GM10248 (cell line): ENCODE measurements at regions not wholly inside any gene's neighbourhood (a gene's known extent, or its start where the extent isn't known, plus 50 kb on each side); places are given as distances from the start of the nearest gene placed in this dataset.
"Not testable (repeated sequence)": the region's sequence is repeated elsewhere in the genome, so short reads cannot be mapped to it uniquely, and the experiment has no call there.

Source experiments
- CTCF ChIA-PET: fragments of 300-600 bp; sonication (Branson Sonifier 250); formaldehyde crosslinking; extraction: SDS; loops from one replicate; lab custom pipeline; 2021; ENCODE audit warnings: antibody characterized with exemption; lab: Yijun Ruan, JAX
- POLR2A ChIA-PET: fragments of 350-650 bp; sonication (Branson Sonifier 250); formaldehyde crosslinking; extraction: SDS; loops from one replicate; lab custom pipeline; 2020; ENCODE audit warnings: antibody characterized with exemption; lab: Yijun Ruan, JAX
- DNase-seq: peaks from one replicate; pipeline ENCODE4 v3.0.0; 2012; ENCODE audit errors: extremely low spot score
- TF ChIP-seq, protein P1 (sequence below): IDR thresholded peaks from 2 replicates; pipeline ENCODE4 v1.5.1; 2012; ENCODE audit warnings: mild to moderate bottlenecking, low read depth; ENCODE audit errors: extremely low read depth, missing control alignments, control extremely low read depth

- CTCF ChIA-PET, result no interaction called here
- POLR2A ChIA-PET, result no interaction called here
- no peak for DNase-seq
- TF ChIP-seq, protein P1, sequence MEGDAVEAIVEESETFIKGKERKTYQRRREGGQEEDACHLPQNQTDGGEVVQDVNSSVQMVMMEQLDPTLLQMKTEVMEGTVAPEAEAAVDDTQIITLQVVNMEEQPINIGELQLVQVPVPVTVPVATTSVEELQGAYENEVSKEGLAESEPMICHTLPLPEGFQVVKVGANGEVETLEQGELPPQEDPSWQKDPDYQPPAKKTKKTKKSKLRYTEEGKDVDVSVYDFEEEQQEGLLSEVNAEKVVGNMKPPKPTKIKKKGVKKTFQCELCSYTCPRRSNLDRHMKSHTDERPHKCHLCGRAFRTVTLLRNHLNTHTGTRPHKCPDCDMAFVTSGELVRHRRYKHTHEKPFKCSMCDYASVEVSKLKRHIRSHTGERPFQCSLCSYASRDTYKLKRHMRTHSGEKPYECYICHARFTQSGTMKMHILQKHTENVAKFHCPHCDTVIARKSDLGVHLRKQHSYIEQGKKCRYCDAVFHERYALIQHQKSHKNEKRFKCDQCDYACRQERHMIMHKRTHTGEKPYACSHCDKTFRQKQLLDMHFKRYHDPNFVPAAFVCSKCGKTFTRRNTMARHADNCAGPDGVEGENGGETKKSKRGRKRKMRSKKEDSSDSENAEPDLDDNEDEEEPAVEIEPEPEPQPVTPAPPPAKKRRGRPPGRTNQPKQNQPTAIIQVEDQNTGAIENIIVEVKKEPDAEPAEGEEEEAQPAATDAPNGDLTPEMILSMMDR, result no peak
Observed at GRCh38 chr19:20294181-20294580, 127.2 kb downstream of the ZNF486 start.

DNA sequence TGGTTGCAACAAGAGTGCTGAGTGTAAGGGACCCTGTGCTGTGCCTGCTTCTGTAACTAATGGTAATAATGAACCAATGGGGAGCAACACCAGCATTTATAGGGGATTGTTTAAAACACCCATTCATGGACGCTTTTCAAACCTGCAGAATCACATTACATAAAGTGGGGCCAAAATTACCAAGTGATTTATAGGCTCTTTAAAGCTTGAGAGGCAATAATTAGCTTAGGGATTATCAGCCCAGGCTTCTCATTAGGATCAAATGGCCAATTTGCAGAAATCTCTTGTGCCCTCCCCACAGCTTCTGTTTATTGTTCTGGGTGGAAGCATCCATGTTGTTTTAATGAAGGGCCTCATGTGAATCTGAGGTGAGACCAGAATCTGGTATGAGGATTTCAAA, 125.5 kb downstream of the ZNF486 start:
- DNase-seq, CTCF ChIA-PET, POLR2A ChIA-PET: not testable (repeated sequence)

DNA sequence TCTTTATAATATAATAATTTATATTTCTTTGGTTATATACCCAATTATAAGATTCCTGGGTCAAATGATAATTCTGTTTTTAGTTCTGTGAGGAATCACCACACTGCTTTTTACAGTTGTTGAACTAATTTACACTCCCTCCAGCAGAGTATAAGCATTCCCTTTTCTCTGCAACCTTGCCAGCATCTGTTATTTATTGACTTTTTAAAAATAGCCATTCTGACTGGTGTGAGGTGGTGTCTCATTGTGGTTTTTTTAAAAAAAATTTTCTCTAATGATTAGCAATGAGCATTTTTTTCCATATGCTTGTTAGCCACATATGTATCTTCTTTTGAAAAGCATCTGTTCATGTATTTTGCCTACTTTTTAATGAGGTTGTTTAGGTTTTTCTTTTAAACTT, 122.2 kb downstream of the ZNF486 start:
- ChIA-PET CTCF (no interaction called here), POLR2A (no interaction called here)
- no peak for DNase-seq
- TF ChIP-seq, protein P1, result no peak

- POLR2A ChIA-PET, result no interaction called here
- TF ChIP-seq, protein P1, result no peak
- CTCF ChIA-PET, result no interaction called here
Observed at GRCh38 chr19:20287070-20287469, 120.1 kb downstream of the ZNF486 start.

DNA sequence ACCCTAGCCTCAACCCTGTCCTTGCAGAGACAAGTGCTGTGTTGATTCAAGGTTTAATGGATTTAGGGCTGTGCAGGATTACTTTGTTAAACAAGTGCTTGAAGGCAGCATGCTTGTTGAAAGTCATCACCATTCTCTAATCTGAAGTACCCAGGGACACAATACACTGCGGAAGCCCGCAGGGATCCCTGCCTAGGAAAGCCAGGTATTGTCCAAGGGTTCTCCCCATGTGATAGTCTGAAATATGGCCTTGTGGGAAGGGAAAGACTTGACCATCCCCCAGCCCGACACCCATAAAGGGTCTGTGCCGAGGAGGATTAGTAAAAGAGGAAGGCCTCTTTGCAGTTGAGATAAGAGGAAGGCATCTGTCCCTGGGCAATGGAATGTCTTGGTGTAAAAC, 118.9 kb downstream of the ZNF486 start:
- POLR2A ChIA-PET, DNase-seq, CTCF ChIA-PET: not testable (repeated sequence)

More at GRCh38 chr19:20287070-20287469, 120.1 kb downstream of the ZNF486 start:
- no peak for DNase-seq

DNA sequence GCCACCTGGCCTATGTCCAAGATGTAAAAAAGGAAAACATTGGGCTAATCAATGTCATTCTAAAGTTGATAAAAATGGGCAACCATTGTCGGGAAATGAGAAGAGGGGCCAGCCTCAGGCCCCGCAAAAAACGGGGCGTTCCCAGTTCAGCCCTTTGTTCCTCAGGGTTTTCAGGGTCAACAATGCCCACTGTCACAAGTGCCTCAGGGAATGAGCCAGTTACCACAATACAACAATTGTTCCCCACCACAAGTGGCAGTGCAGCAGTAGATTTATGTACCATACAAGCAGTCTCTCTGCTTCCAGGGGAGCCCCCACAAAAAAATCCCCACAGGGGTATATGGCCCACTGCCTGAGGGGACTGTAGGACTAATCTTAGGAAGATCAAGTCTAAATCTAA, 112.5 kb downstream of the ZNF486 start:
- POLR2A ChIA-PET, result no interaction called here
- CTCF ChIA-PET, result interaction anchor here (1.2 kb wide), 1 partner anchor 10 kb away, joined by 4 read pairs; no protein-coding TSS in a partner anchor
- DNase-seq, result no peak
- TF ChIP-seq, protein P1, result no peak

DNA sequence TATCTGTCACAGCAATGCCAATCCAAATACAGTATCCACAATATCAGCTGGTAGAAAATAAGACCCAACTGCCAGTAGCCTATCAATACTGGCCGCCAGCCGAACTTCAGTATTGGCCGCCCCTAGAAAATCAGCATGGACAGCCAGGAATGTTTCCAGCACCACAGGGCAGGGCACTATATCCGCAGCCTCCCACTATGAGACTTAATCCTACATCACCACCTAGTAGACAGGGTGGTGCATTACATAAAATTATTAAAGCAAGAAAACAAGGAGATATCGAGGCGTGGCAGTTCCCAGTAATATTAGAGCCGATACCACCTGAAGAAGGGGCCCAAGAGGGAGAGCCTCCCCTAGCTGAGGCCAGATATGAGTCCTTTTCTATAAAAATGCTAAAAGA, 111.3 kb downstream of the ZNF486 start:
- TF ChIP-seq, protein P1, result peak; percentile 46
- CTCF ChIA-PET, result interaction anchor here (1.2 kb wide), 1 partner anchor 12 kb away, joined by 4 read pairs; no protein-coding TSS in a partner anchor
- peak; percentile 20 for DNase-seq
- POLR2A ChIA-PET, result no interaction called here

- CTCF ChIA-PET, result interaction anchor here (1.0 kb wide), 1 partner anchor 9 kb away, joined by 3 read pairs; no protein-coding TSS in a partner anchor
- POLR2A ChIA-PET, DNase-seq: not testable (repeated sequence)
Observed at GRCh38 chr19:20276732-20277082, 109.7 kb downstream of the ZNF486 start.
